GM18502 (cell line): ENCODE measurements at regions not wholly inside any gene's neighbourhood (a gene's known extent, or its start where the extent isn't known, plus 50 kb on each side); places are given as distances from the start of the nearest gene placed in this dataset.

Experiments used
- ATAC-seq: cut with Tn5 transposase; IDR thresholded peaks from one replicate; pipeline ENCODE4 v1.9.1; 2021; ENCODE audit warnings: mild to moderate bottlenecking; ENCODE audit not compliant: unreplicated experiment, poor library complexity

DNA sequence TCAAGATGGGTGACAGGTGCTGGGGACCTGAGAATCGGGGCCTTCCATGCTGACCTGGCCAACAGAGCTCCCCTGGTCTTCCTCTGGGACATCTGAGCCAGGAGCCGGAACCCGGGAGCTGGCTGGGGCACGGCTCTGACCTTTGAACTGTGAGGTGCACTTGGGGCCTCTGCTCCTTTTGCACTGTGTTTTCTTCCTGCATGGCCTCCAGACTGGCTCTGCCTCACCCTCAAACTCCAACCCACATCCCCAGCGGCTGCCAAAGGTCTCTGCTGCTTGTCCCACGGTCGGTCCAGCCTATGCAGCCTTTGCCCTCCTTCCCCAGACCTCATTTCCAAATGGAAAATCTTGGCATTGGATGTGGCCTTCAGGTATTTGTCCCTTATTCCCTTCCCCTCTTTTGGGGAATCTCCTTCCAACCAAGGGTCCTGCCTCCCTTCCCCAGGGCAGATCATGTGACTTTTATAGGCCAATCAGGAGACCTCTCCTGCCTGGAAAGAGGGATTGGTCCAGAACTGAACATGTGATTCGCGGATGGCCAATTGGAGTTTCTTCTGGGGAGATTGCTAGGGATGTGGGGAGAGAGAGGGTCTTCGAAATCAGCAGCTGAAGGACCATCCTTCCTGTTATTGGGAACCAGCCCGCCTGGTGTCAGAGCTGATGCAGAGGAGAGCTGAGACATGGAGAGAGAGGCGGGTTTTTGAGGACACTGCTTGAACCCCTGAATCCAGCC is 117.9 kb downstream of the CYLD start:
- no peak for ATAC-seq

DNA sequence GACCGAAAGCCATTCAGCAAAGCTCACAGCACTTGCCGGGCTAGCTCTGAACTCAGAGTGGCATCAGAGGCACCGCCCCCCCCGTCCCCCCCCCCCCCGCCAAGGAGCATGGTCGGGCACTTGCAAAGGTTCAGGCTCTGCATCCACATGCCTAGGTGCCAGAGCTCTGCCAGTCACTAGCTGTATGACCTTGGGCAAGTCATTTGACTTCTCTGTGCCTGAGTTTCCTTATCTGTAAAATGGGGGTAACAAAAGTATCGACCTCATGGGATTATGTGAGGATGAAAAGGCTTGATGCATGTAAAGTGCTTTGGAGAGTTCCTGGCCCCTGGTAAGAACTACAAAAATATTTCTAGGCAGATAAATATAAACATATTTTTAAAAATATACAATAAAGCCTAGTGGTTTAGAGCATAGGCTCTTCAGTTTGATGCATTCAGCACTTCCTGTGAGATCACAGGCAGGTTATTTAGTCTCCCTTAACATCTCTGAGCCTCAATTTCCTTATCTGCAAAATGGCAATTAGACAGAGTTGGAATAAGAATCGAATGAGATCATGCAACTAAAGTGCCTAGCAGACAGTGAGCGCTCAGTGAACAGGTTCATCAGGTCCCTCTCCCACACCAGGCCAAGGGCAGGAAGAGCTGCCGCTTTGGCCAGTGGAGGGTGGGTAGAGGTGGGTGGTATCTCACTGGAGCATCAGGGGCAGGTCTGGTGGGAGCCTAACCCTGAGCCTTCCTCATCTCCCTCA is 117.2 kb downstream of the CYLD start:
- ATAC-seq: no peak

- ATAC-seq: no peak
Measured at GRCh38 chr16:50858376-50858775, 116.5 kb downstream of the CYLD start.

DNA sequence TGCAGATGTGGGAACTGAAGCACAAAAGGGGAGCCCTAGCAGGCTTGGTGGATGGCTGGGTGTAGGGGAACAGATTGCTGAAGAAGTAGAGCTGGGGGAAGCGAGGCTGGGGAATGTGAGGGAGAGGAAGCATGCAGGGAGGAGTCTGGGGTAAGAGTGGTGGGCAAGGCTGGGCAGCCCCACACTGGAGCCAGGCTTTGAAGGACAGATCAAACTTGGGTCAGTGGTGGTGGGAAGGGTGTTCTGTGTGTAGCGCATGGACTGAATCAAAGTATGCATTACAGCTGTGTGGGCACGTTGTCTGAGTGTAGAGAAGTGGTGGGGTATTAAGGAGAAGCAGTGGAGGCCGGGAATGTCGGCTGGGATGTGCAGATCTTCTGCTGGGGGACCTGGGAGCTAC is 116.0 kb downstream of the CYLD start:
- ATAC-seq: no peak

DNA sequence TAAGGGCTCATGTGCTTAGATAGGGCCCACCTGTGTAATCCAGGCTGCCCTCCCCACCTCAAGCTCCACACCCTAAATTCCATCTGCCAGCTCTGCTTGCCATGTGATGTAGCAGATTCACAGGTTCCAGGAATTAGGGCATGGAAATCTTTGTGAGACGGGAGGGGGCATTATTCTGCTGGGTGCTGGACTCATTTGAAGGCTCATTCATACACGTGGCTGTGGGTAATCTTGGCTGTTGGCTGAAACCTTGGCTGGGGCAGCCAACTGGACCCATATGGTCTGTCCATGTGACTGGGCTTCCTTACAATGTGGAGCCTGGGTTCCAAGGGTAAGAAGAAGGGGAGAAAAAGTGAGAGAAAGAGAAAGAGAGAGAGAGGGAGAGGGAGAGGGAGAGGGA is 115.1 kb downstream of the CYLD start:
- no peak for ATAC-seq

DNA sequence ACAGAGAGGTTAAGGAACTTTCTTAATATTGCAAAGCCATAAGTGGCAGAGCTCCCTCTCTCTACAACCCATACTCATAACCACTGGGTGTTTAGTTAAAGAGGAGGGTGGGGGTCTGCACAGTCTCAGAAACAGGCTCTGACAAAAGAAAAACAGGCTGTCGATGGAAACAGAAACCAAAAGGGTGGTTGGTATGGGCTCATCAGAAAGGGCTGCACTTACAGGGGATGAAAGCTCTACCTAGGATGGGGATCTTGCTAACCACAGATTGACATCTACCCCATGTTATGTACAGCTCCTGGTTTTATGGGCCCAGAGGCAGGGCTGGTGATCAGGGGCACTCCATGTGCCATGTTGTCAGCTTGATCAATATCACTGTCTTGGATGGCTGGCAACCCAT is 111.4 kb downstream of the CYLD start:
- ATAC-seq: no peak
